NCI-H446 treated with DMSO at 0.1 percent for 48 hours (cell line): ENCODE measurements at regions not wholly inside any gene's neighbourhood (a gene's known extent, or its start where the extent isn't known, plus 50 kb on each side); places are given as distances from the start of the nearest gene placed in this dataset.

Experiments used
- DNase-seq: peaks from one replicate; lab custom pipeline; 2025; lab: John Stamatoyannopoulos, UW

DNA sequence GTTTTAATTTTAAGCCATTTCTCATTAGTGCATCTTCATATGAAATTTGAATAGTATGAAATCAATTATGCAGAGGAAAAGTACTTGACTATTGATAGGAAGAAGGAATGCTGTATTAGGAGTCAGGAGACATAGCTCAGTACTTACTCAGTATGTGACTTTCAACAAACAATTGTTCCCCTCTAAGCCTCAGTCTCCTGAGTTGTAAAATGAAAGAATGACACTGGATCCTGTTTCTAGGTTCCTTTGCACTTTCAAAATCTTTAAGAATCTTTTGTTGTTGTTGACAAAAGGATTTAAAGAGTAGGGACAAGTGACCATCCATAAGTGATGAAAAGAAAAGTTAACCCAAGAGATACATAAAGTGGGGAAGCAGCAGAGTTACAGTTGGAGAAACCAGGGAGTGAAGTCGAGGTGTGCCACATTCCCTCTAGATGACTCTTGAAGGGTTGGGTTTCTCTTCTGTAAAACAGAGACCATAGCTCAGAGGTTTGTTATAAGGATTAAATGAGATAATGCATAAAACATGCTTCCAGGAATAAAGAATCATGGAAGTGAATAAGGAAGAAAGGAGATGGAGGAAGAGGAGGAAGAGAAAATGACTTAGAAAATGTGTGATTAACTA is 105.7 kb upstream of the KCNJ15 start:
- DNase-seq: no peak

DNA sequence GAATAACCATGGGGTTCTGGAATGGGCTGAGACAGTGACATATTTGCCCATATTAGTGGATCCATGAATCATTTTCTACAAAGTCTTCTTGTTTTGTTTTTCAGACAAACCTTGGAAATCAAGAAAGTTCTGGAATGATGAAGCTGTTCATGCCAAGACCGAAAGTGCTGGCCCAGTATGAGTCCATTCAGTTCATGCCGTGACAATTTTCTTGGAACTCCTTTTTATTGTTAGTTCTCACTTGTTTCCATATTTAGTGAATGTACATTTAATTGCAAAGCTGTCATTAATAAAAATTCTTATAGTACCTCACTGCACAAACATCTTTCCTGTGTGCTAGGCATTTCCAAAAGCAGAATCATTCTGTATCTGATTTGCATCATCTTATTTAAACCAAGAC is 100.6 kb upstream of the KCNJ15 start:
- DNase-seq: no peak

DNA sequence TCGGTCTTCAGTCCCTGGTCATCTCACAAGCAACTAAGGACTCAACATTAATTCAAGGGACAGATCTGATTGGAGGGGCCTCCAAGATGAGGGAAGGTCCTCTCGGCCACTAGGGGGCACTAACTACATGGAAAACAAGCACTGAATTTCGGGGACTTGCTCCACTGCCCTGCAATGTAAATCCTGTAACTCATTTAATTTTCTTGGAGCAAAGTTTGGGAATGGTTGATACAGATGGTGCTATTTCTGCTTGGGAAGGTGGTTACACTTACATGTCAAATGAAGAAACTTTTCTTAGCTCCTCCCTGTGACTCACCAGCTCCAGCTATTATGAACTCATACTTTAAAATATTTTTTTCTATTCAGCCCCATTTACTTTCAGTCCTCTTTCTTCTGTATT is 97.4 kb upstream of the KCNJ15 start:
- DNase-seq: peak; percentile 55

DNA sequence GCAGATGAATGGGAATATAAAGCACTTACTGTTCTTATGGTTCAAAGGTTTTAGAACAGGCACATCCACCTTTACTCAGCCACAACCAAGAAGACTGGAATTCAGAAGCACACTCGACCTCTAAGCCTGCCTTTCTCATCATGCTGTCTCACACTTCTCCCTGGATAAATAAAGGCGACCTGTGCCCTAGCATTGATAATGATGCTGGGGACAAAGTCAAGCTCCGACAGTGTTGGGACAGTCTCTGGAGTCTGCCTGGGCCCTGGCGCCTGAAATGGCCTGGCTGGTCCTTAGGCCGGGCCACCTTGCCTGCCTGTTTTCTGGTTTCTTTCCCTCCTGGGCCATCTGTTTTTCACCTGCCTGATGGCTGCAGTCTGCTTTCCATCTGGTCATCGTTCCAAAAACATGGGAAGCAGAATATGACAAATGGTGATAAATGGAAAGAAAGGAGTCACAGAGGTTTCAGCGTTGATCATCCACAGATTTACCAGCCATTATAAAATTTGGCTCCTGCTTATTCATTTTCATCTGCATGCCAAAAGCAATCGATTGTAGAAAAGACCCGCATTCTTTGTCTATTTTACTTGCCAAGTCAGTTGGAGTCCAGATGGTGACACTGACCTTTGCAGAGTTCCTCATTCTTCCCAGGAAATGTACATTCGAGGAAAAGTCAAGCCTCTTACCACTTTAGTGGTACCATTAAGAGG is 91.2 kb upstream of the KCNJ15 start:
- DNase-seq: peak; percentile 88

DNA sequence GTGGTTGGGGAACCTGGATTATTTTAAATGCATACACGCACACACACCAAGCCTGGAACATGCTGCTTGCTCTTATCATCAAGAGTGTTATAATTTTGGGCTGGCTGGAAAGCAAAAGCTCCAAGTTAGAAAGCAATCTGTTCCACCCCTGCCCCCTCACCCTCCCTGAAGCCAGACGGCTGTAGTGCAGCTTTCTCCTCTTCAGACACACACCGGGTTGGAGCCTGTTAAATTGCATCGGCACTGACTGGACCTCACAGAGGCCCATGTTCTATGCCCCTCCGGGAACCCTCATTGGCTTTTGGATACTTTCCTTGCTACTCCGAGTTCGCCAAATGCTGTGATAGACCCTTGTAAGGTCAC is 90.6 kb upstream of the KCNJ15 start:
- no peak for DNase-seq

DNA sequence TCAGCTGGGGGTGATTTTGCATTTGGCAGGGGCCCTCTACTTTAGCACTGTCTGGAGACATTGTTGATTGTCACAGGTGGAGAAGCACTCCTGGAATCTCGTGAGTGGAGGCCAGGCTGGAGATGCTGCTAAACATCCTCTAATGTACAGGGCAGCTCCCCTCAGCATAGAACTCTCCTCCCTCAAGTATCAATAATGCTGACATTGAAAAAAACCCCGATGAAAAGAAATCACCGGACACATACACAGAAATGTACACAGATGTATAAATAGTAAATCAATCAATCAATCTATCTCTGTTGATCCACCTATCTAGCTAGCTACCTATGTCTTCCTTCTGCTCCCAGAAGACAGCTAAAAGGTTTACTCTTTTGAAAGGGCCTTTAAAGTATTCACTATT is 89.4 kb upstream of the KCNJ15 start:
- no peak for DNase-seq

DNA sequence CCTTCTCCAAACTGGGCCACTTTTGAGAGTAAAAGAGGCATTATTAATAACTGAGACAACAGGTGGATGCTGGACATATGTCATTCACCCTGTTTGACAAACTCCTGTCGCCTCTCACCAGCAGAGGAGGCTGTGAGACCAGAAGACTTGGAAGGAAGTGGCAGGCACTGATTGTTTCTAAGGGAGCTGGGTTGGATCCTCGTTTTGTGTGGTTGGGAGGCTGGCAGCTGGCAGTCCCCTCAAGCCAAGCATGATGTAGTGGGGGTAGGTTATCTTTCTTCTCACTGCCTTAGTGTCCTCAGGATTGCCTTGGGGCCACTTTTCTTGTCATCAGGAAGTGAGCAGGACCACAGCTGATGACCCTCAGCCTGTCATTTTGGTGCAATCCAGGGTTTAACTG is 86.5 kb upstream of the KCNJ15 start:
- DNase-seq: peak; percentile 7

DNA sequence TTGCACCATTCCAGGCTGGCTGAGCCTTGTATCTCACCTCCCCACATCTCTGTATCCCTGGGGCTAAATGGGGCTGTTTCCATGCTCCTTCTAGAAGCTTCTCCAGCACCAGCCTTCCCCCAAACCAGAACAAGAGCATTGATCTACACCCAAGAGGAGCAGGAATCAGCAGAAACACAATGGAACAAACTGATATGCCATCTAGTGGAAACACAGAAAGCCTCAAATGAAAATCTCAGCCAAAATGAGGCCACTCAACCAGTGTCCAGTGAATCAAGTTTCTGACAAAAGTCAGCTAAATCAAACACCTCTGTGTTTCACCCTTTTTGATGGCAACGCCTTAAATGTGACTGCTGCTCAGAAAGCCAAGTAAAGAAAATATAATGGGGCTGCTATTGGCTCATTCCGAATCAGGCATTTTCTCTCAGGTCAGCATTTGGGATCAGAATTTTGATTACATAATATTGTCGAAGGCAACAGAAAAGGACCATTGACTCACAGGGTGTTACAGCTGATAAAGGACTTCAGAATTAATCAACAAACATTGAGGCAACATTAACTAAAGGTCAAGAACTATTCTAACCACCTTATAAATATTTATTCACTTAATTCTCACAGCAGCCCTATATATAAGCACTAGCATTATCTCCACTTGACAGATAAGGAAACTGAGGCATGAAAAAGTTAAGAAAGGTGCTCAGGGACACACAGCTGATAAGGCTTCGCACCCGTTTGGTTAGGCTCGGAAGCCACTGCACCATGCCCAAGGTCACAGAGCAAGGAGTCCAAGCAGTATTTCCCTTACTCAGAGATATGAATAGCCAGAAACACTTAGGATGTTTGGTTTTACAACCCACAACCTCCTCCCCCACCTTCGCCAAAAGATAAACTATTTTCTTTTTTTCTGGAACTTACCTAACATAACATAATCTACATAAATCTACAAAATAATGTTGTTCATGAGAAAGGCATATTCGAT is 85.8 kb upstream of the KCNJ15 start:
- no peak for DNase-seq

DNA sequence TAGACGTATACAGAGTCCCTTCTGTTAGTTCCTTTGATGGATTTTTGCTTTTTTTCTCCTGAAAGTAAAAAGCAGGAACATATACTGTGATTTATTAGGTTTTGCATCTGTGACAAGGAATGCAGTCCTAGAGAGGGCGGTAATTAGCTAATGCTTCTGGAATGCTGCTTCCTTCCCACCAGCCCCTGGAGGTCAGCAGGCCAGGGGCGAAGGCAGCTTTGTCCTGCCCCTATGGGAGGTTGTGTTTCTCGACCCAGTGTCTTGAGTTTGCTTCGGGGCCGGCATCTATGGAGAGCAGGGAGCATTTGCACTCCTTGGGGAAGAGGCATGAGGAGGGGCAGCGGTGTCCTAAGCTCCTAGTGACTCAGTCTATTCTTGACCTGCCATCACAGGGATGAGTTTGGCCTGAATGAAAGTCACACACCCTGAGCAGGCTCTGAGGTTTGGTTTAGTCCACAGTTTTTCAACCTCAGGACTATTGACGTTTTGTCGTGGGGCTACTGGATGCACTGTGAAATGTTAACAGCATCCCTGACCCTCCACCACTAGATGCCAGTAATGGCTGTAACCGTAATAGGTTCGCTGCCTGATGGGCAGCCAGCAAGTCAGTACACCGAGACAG is 85.0 kb upstream of the KCNJ15 start:
- DNase-seq: no peak

DNA sequence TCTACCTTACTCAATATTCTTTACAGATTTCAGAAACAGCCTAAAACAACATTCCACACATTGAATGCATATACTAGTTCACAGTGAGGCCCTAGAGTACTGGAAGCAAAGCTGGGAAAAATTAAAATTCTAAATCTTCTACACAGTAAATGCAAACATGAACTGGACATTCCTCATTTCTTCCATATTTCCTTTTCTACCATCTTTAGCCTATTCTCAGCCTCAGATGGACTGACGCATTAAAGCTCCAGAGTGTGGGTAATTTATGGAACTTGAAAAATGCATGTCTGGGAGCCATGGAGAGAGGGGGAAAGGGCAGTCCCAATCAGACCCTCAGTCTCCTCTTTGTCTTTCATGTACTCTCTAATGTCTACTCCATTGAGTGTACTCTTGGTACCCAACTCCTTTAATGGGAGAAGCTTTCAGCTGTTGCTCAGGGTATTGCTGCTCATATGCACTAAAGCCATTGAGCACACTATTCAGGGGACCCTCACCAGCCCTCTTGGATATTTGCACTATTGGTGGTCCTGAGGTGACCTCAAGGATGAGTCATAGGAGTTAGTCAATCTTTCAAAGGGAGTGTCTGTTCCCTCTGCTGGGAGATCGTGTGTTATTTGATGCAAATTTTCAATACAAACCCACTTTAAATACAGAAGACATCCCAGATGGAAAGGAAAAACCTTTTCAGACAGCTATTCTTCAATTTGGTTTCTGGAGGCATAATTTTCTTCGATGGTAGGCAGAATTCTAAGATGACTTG is 83.3 kb upstream of the KCNJ15 start:
- DNase-seq: no peak

DNA sequence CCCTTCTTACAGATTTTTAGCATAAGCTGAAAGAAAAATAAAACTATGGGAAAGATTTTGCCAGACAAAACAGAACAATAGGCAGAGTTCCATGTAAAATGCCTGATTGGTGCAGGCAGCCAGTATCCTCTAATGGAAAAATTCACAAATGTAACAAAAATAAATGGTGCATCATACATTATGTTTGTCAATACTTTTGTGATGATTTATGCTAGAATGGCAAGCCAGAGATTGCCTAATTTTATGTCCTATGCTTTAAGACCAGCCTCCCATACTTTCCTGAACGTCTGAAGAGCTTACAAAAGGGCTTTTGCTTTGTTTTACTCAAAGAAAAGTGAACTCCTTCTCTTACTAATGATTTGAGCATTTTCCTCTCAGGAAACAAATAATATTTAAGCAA is 81.5 kb upstream of the KCNJ15 start:
- DNase-seq: no peak

DNA sequence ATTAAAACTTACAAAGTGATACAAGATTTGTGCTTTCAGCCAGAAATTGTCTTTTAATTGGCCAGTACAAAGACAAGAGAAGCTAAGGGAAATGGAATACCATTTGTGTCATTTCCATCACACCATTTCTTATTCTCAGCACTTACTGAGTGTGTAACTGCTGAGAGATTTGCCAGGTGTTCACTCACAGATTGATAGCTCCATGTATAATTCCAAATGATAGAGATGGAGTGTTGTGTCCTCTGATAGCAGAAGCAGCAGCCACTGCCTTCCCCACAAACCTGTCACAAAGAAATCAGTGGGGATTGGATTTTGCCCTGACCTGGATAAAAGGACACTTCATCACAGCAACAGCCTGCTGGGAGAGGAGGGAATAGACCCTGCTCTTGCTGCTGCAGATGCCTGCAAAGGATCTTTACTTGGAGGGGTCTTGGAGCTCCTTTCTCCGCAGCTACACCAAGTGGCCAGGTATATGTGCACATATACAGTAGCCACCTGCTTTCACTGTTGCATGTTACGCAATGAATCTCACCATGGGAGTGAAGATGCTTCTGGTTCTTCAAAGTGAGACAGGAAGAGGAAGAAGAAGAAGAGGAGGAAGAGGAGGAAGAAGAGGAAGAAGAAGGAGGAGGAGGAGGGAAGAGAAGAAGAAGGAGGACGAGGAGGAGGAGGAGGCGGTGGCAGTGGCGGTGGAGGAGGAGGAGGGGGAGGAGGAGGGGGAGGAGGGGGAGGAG is 78.7 kb upstream of the KCNJ15 start:
- DNase-seq: no peak

DNA sequence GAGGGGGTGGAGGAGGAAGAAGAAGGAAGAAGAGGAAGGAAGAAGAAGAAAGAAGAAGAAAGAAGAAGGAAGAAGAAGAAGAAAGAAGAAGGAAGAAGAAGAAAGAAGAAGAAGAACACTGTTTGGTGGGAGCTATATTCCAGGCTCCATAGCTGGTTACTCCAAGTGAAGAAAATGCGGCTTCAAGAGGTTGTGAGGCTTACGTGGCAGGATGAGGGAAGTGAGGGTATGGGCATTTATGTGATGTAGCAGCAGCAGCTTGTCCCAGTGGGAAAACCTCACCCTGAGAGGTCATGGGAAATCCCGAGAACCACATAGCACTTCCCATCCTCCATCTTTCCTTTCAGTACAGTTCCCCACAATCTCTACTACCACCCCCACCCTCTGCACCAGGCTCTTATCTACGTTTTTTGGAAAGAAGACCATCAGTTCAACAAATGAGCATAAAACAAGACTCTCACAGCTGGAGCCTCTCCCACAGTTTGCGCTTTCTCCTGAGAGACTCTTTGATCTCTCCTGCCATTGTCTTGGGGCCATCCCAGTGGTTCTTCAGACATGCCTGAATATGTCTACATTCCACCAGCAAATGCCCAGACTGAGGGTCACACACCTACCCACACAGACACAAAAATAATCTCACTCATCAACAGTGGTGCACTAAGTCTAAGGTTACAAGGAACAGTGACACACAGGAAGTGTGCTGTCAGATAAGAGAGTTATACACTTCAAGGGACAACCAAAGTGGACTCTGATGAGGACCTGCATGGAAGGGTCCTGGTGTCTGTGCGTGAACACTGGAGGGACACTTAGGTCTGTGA is 77.9 kb upstream of the KCNJ15 start:
- no peak for DNase-seq

DNA sequence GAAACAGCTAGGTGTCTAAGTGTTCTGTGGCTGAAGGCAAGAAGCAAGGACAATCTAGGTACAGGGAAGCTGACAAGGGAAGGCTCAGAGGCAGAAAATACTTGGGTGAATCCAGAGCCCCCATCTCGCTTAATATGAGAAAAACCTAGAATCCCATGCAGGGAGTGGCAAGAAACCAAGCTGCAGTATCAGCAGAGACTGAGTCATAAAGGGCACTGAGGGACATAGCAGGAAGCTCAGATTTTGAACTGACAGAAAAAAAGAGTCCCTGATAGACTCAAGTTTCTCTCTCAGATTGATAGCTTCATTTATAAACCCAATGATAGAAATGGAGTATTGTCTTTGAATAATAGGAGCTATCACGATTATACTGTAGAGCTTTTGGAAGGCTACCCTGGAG is 77.3 kb upstream of the KCNJ15 start:
- no peak for DNase-seq

DNA sequence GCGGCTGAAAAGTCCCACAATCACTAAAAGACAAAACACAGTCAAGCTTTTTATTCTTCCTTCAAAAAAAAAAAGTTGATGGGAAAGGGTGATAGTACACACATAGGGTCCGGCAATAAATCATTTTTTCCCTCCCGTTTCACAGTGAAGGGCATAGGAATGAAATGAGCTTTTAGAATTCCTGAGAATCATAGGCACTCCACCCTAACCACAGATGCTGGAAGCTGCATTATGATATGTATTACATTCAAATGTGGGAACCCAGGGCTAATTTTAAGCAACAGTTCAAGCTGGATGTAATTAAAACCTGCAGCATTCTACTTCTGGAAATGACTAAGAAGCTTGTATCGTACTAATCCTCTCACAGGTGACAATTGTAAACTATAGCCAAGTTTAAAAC is 75.7 kb upstream of the KCNJ15 start:
- no peak for DNase-seq

DNA sequence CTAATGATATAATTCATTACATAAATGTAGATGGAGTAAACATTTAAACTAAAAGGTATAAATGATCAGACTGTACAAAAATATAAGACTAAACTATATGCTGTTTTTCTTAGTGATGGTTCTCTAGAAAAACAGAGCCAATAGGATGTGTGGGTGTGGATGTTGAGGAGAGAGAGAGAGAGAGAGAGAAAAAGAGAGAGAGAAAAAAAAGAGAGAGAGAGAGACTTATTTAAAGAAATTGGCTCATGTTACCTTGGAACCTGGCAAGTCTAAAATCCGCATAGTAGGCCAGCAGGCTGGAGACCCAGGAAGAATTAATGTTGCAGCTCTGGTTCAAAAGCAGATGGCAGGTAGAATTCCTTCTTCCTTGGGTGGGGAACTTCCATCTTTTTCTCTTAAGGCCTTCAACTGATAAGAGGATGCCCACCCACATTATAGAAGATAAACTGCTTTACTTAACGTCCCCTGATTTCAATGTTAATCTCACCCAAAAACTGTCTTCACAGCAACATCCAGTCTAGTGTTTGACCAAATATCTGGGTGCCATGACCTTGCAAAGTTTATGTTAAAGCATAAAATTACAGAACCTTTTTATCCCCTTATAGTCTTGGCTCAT is 74.3 kb upstream of the KCNJ15 start:
- no peak for DNase-seq

DNA sequence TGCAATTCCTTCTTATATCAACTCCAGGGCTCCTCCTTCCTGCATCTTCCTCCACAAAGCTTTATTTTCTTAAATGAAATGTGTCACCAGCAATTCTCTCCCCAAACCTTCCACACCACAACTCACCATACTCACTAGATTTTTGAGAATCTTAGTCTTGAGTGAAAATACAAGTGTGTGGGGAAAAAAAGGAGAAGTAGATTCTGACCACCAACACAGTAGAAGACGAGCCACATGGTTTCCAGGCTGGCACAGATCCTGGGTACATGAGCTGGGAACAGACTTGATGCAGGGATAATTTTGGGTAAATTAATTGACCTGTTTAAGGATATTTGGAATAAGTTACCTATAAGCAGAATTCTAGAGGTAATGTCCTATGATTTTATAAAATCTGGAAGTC is 72.8 kb upstream of the KCNJ15 start:
- DNase-seq: no peak

DNA sequence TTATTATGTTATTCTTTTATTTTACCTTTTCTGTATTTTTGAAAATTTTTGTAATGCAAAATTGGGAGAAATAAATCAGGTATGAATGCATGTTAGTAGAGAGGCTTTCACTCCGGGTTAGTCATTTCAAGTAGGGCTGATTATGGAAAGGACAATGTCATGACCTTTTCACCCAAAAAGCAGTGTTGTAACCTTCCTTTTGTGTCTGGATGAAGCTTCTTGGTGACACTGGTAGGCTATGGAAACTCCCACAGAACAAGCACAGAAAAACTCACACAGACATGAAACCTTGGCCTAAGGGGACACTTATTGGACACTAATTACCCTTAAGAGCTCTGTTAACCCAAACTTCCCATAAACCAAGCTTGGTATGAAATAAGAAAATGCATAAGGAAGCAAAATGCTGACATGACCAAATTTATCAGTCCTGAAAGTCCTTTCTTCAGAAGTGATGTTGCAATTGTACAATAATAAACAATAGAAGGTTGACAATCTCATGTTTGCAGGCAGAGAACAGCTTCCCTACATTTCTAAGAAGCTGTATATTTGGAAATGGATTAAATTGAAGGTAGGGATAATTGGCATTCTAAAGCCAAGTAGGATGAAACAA is 70.0 kb upstream of the KCNJ15 start:
- no peak for DNase-seq

DNA sequence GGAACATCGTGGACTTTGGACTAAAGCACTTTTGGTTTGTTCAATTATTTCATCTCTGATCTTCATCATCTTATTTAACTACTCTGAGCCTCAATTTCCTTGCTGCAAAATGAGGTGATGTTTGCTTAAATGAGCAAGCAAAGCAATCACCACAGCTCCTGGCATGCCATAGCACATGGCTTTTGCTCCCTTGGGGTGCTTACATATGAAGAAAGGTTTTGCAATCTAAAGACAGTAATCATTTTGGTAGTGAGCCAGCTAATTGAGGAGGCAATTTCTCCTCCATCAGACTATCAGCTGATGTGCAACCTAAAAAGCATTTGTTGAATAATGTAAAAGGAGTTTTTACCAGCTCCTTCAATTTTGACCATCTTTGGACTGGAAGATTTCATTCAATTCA is 68.8 kb upstream of the KCNJ15 start:
- no peak for DNase-seq
